ENCODE measurements at regions not wholly inside any gene's neighbourhood (a gene's known extent, or its start where the extent isn't known, plus 50 kb on each side); places are given as distances from the start of the nearest gene placed in this dataset.
A peak's percentile ranks its signal among the peaks of the same experiment; 100 is the strongest.
"Not testable (repeated sequence)": the region's sequence is repeated elsewhere in the genome, so short reads cannot be mapped to it uniquely, and the experiment has no call there.

GRCh38 chr5:66234241-66234640 is 90.1 kb downstream of the SREK1 start:
- DNase-seq: no peak

- no peak for DNase-seq
These were observed 94.3 kb downstream of the SREK1 start for GRCh38 chr5:66238435-66238834.

DNA sequence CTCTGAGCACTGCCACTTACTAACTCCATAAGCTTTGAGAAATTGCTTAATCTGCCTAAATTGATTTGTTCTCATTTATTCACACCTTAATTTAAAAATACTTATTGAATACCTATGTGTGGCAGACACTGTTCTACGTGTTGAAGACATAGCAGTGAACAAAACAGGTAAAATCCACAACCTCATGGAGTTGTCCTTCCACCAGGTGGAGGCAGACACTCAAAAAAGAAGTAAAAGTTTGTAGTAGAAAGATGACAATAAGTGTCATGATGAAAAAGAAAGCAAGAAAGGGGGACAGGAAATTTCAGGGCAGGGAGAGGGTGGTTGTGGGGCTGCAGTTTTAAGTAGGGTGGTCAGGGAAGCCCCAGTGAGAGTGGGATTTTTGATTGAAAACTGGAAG is 94.9 kb downstream of the SREK1 start:
- DNase-seq: no peak

- DNase-seq: no peak
These were observed 97.2 kb downstream of the SREK1 start for GRCh38 chr5:66241136-66241825.

- DNase-seq: no peak
These were observed 98.1 kb downstream of the SREK1 start for GRCh38 chr5:66242050-66242715.

- DNase-seq: no peak
These were observed 102.5 kb downstream of the SREK1 start for GRCh38 chr5:66246608-66247007.

DNA sequence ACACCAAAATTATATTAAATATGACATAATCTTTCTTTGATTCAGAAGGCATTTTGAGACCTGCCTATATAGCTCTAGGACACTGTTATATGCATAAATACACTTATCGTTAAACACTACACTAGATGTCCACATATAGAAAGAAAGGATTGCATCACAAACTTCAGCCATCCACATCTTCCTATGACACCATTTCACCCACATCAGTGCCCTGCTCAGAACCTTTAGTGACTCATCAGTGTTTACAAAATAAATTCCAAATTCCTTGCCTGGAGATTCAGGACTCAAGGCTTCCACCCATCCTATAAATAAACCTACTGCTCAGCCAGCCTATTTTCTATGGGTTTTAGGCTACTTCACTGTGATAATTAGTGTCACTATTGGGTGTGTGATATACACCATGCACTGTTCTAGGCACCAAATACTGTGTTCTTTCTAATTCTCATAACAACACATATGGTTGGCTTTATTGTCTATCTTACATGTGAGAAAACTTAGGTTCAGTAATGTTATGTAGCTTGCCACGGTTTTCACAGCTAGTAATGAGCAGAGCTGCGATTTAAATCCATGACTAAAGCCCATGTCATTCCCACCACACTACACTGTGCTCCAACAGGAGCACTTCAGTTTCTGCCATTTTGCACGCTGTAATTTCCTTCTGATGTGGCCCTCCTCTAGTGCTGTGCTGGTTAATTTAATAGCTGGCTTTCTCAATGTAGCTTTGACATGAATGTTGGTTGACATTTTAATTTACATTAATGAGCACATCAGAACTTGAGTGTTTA is 103.3 kb downstream of the SREK1 start:
- DNase-seq: no peak

- no peak for DNase-seq
These were observed 104.8 kb downstream of the SREK1 start for GRCh38 chr5:66248874-66249273.

- DNase-seq: no peak
These were observed 105.8 kb downstream of the SREK1 start for GRCh38 chr5:66249920-66250319.

- no peak for DNase-seq
These were observed 108.7 kb downstream of the SREK1 start for GRCh38 chr5:66252849-66253248.

- DNase-seq: no peak
These were observed 111.6 kb downstream of the SREK1 start for GRCh38 chr5:66255714-66256113.

DNA sequence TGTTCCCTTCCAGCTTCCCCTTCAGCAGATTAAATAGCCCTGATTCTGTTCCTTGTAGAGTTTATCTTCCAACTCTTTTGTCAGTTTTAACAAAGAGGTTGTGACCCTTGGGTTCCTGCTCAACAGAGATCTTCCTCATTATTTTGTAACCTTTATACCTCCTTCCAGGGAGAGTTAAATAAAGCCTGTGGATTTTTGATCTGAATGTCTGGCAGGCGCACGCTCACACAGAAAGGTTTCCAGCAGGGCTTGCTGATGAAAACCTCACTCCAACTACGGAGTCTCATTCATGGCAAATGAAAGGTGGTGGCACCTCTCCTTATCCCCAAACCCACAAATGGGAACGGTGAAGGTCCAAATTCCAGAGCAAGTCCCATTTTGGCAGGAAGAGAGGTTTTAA is 129.0 kb downstream of the SREK1 start:
- no peak for DNase-seq

DNA sequence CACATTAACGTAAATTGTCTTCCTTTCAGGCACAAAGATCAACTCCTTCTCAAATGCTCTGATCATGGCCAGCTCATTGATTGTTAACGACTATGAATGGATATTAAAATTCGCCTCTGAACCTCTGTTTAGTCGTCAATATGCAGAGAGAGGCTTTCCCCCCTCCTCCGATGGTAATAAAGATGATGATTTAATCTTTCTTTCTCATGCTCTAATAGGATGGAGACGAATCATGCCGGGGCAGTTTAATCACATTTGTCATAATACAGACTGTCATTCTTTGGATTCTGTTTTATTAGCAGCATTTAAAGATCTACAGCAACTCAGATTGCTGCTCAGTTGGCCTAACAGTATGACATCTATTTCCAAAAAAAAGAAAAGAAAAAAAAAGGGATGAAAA is 132.9 kb downstream of the SREK1 start:
- DNase-seq: no peak

GRCh38 chr5:66277981-66278380 is 133.9 kb downstream of the SREK1 start:
- no peak for DNase-seq

GRCh38 chr5:66281294-66281693 is 137.2 kb downstream of the SREK1 start:
- no peak for DNase-seq

GRCh38 chr5:66284588-66285342 is 140.7 kb downstream of the SREK1 start:
- no peak for DNase-seq

DNA sequence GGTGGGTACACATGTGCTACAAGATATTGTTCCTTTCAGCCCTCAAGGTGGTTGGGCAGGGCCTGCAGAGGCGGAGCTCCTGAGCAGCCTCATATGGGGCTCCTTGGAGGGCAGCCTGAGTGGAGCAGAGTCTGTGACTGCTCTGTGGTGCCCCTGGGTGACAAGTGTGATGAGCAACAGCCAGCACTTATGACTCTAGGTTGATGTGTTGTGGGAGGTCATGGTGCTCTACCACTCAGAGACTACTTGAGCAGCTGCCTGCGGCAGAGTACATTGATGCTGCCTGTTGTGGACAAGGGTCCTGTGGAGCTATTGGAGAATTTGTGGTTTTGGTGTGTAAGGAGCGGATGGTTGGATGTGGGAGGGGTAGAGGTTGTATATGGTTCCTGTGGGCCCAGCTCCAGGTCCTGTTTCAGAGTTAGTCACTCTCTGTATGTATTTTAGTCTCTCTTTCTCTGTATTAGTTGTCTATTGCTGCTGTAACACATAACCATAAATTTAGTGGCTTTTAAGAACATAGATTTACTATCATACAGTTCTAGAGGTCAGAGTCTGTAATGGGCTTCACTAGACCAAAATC is 141.3 kb downstream of the SREK1 start:
- no peak for DNase-seq

GRCh38 chr5:66291771-66292170 is 147.7 kb downstream of the SREK1 start:
- no peak for DNase-seq

DNA sequence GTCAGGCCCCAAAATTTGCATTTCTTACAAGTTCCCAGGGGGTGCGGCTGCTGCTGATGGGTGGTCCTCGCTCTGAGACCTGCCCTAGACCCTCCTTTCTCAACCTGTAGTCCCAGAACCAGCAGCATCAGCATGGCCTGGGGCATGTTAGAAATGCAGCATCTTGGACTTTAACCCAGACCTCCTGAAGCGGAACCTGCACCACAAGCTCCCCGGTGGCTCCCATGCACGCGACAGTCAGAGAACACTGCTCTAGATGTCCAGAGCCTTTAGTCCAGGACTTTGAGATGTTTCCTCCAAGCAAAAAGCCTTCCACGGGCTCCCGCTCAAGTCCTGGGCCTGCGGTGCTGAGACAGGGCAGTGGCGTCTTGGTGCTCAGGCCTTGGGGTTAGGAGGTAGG is 149.8 kb downstream of the SREK1 start:
- DNase-seq: not testable (repeated sequence)

GRCh38 chr5:66299463-66299862 is 155.4 kb downstream of the SREK1 start:
- DNase-seq: no peak

DNA sequence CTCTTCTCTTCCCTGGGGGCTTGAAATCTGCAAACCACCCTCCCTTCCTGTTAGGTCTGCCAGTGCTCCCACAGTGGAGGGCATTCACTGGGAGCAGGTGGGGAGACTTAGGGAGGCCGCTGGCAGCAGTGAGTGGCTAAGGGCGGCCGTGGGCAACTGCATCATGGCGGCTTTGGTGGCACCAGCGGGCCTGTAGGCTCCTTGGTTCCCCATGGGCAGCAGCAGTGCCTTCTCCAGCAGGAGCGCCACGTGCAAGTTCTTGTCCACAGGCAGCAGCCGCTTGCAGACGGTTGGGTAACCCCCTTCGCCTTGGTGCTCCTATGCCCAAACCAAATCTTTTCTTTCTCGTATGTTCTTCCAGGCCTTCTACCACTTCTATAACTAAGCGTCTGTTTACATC is 158.2 kb downstream of the SREK1 start:
- no peak for DNase-seq

GRCh38 chr5:66306105-66306843 is 162.2 kb downstream of the SREK1 start:
- DNase-seq: peak; percentile 37

Data from NCI-H1092 treated with DMSO at 0.1 percent for 48 hours (cell line).